Liver (tissue), 7 donors: ENCODE measurements at regions not wholly inside any gene's neighbourhood (a gene's known extent, or its start where the extent isn't known, plus 50 kb on each side); places are given as distances from the start of the nearest gene placed in this dataset.
"Not testable (repeated sequence)": the region's sequence is repeated elsewhere in the genome, so short reads cannot be mapped to it uniquely, and the experiment has no call there.

Source experiments
- DNase-seq: peaks from one replicate; pipeline ENCODE4 v3.0.0-alpha.2; 2017; ENCODE audit warnings: low spot score
- H3K27ac ChIP-seq, 2 donors: one replicate each; pipeline ENCODE4 v1.7.0; 2013; ENCODE audit warnings: inconsistent platforms in 2 of 2, low read length in 2 of 2, control low read depth in 1 of 2, low read depth in 1 of 2, mild to moderate bottlenecking in 1 of 2
- H3K27me3 ChIP-seq, 4 donors: one replicate each; pipeline versions ENCODE4 v1.6.1 to v1.7.0; 2013; ENCODE audit warnings: low read length in 3 of 4, inconsistent platforms in 1 of 4, mild to moderate bottlenecking in 1 of 4, moderate library complexity in 1 of 4; ENCODE audit not compliant: control insufficient read depth in 4 of 4, insufficient read depth in 4 of 4
- H3K36me3 ChIP-seq, 4 donors: one replicate each; pipeline versions ENCODE4 v1.6.1 to v1.7.0; 2013; ENCODE audit warnings: low read length in 3 of 4, mild to moderate bottlenecking in 3 of 4, low read depth in 1 of 4, moderate library complexity in 1 of 4; ENCODE audit not compliant: control insufficient read depth in 4 of 4, insufficient read depth in 3 of 4
- H3K4me1 ChIP-seq, 4 donors: one replicate each; pipeline versions ENCODE4 v1.6.1 to v1.7.0; 2013; ENCODE audit warnings: low read length in 3 of 4, mild to moderate bottlenecking in 3 of 4, moderate library complexity in 1 of 4; ENCODE audit not compliant: control insufficient read depth in 4 of 4, insufficient read depth in 4 of 4
- H3K4me3 ChIP-seq, 3 donors: one replicate each; pipeline versions ENCODE4 v1.6.1 to v1.7.0; 2013; ENCODE audit warnings: low read length in 3 of 3, control low read depth in 1 of 3, low read depth in 1 of 3, mild to moderate bottlenecking in 1 of 3
- H3K9ac ChIP-seq, 2 donors: one replicate each; pipeline ENCODE4 v1.7.0; 2013; ENCODE audit warnings: low read length in 2 of 2, mild to moderate bottlenecking in 2 of 2, moderate library complexity in 2 of 2, control low read depth in 1 of 2, low read depth in 1 of 2
- H3K9me3 ChIP-seq, 4 donors: one replicate each; pipeline versions ENCODE4 v1.6.1 to v1.7.0; 2013; ENCODE audit warnings: low read length in 3 of 4; ENCODE audit not compliant: control insufficient read depth in 4 of 4
- FOXA1 ChIP-seq: IDR thresholded peaks from 2 replicates; pipeline ENCODE4 v1.6.1; 2016; ENCODE audit warnings: antibody characterized with exemption
- FOXA2 ChIP-seq: IDR thresholded peaks from 2 replicates; pipeline ENCODE4 v1.6.1; 2016; ENCODE audit warnings: antibody characterized with exemption
- GABPA ChIP-seq, 2 donors: IDR thresholded peaks in 1 of 2; conservative IDR thresholded peaks in 1 of 2; 2 replicates each; pipeline ENCODE4 v1.6.1; 2016; ENCODE audit warnings: antibody characterized with exemption in 2 of 2, mild to moderate bottlenecking in 1 of 2, moderate library complexity in 1 of 2
- HNF4A ChIP-seq, 2 donors: conservative IDR thresholded peaks; 2 replicates each; pipeline ENCODE4 v1.6.1; 2016; ENCODE audit warnings: antibody characterized with exemption in 2 of 2, mild to moderate bottlenecking in 2 of 2
- HNF4G ChIP-seq: IDR thresholded peaks from 2 replicates; pipeline ENCODE4 v1.6.1; 2016; ENCODE audit warnings: antibody characterized with exemption
- NR2F2 ChIP-seq: IDR thresholded peaks from 2 replicates; pipeline ENCODE4 v1.6.1; 2016; ENCODE audit warnings: antibody characterized with exemption
- RAD21 ChIP-seq, 2 donors: IDR thresholded peaks; 2 replicates each; pipeline ENCODE4 v1.6.1; 2016; ENCODE audit warnings: antibody characterized with exemption in 2 of 2, mild to moderate bottlenecking in 2 of 2
- RXRA ChIP-seq, 2 donors: IDR thresholded peaks; 2 replicates each; pipeline ENCODE4 v1.6.1; 2017 to 2018; ENCODE audit warnings: antibody characterized with exemption in 2 of 2, mild to moderate bottlenecking in 1 of 2
- WGBS: extraction: QIAGEN DNeasy Blood & Tissue Kit; methylation state at CpG from one replicate; pipeline ENCODE4 v1.1.7; 2013; 5-methylcytosine and 5-hydroxymethylcytosine counted together
- TF ChIP-seq, protein P1 (sequence below): IDR thresholded peaks from 2 replicates; pipeline ENCODE4 v1.6.1; 2016; ENCODE audit warnings: antibody characterized with exemption
- TF ChIP-seq, protein P2 (sequence below): IDR thresholded peaks from 2 replicates; pipeline ENCODE4 v1.6.1; 2016; ENCODE audit warnings: antibody characterized with exemption
- TF ChIP-seq, protein P3 (sequence below): IDR thresholded peaks from 2 replicates; pipeline ENCODE4 v1.6.1; 2016; ENCODE audit warnings: antibody characterized with exemption
- TF ChIP-seq, protein P4 (sequence below): IDR thresholded peaks from 2 replicates; pipeline ENCODE4 v1.6.1; 2016; ENCODE audit warnings: antibody characterized with exemption, mild to moderate bottlenecking
- donor health status: healthy.
- donor health status: healthy.
- donor health status: healthy.
- donor health status: healthy.

DNA sequence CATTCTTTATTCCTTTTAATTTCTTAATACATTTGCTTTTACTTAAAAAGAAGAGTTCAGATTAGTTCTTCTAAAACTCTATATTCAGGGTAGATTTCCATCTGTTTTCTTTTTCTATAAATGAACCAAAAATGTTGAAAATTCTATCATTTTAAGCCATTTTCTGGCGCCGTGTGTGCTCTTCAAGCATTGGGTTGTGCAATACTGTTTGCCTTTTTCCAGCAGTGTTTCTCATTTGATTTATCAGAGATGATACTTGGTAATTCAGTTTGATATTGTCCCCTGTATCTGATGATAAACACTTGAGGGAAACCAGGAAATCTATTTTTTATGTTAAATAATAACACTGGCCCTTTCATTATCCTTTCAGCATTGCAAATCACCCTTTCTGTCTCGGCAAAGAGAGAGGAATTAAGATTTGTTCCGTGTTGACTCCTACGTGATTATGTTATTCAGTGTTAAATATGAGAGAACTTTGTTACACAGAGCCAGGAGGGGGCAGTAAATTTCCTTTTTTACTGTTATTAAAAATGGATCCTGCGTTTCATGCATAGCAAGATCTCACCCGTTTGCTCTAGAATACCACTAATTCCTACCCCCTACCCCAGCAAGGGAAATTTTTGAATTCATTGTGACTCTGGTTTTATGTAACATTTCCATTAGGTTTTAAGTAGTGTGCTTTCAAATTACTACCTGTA is 606.9 kb upstream of the RBFOX1 start:
- H3K9ac ChIP-seq, result no peak overlapping the region
- H3K4me3 ChIP-seq, result no peak overlapping the region
- no peak overlapping the region for H3K27ac ChIP-seq
- H3K4me1 ChIP-seq, result no peaks in the 10 kb centered on the region
- peaks cover 0 to 3% (median 0%) of the 10 kb centered on the region in 4 donors for H3K27me3 ChIP-seq
- H3K9me3 ChIP-seq, result no peaks in the 10 kb centered on the region
- 36% methylated on average over 7 of the region's 7 CpGs for WGBS
- no peak for DNase-seq
- TF ChIP-seq FOXA1, result no peak
- peak; percentile 11 to 25 for TF ChIP-seq RAD21 (IDR thresholded peaks at IDR 0.05)
- no peaks in the 10 kb centered on the region for H3K36me3 ChIP-seq

DNA sequence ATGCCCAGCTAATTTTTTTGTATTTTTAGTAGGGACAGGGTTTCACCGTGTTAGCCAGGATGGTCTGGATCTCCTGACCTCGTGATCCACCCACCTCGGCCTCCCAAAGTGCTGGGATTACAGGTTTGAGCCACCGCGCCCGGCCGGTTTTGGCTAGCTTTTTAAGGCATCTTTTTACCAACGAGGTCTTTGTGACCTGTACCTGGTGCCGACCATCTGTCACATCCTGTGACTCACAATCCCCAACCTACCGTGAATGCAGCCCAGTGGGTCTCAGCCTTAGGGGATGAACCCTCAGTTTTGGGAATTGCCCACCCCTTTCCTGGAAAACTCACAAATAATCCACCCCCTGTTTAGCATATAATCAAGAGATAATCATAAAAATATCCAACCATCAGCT is 607.4 kb upstream of the RBFOX1 start:
- not testable (repeated sequence) for DNase-seq, H3K27ac ChIP-seq, H3K4me1 ChIP-seq, H3K9me3 ChIP-seq, H3K27me3 ChIP-seq, H3K9ac ChIP-seq, H3K4me3 ChIP-seq, H3K36me3 ChIP-seq
- 86% methylated on average over 10 of the region's 10 CpGs for WGBS

DNA sequence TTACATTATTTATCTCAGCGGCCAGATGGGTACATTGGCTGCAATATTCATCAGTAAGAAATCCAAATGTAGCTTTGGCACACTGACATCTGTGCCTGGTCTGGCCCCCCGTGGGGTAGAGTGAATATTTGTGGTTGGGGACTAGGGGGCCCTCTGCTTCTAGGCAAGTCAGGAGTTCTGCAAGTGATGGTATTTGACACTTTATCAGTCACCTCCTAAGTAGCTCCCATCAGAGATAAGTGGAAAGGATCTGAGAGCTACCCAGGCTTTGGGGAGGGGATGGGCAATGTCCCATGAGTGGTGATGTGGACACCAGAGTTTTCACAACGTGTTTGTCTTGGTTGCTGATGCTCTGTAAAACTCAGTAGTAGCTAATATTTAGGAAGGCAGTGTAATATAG is 609.9 kb upstream of the RBFOX1 start:
- Histone ChIP-seq H3K36me3 (no peaks in the 10 kb centered on the region), H3K9me3 (no peaks in the 10 kb centered on the region), H3K4me3 (no peak overlapping the region), H3K4me1 (no peaks in the 10 kb centered on the region), H3K27ac (no peak overlapping the region), H3K27me3 (peaks cover 0 to 3% (median 0%) of the 10 kb centered on the region in 4 donors), H3K9ac (no peak overlapping the region)
- WGBS, result 42% methylated on average over 3 of the region's 3 CpGs
- no peak for DNase-seq
- TF ChIP-seq RXRA (IDR thresholded peaks at IDR 0.05), result no peak
- TF ChIP-seq, protein P1, sequence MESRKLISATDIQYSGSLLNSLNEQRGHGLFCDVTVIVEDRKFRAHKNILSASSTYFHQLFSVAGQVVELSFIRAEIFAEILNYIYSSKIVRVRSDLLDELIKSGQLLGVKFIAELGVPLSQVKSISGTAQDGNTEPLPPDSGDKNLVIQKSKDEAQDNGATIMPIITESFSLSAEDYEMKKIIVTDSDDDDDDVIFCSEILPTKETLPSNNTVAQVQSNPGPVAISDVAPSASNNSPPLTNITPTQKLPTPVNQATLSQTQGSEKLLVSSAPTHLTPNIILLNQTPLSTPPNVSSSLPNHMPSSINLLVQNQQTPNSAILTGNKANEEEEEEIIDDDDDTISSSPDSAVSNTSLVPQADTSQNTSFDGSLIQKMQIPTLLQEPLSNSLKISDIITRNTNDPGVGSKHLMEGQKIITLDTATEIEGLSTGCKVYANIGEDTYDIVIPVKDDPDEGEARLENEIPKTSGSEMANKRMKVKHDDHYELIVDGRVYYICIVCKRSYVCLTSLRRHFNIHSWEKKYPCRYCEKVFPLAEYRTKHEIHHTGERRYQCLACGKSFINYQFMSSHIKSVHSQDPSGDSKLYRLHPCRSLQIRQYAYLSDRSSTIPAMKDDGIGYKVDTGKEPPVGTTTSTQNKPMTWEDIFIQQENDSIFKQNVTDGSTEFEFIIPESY, result no peak
- TF ChIP-seq, protein P2, sequence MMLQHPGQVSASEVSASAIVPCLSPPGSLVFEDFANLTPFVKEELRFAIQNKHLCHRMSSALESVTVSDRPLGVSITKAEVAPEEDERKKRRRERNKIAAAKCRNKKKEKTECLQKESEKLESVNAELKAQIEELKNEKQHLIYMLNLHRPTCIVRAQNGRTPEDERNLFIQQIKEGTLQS, result no peak
- no peak for TF ChIP-seq HNF4G
- TF ChIP-seq, protein P3, sequence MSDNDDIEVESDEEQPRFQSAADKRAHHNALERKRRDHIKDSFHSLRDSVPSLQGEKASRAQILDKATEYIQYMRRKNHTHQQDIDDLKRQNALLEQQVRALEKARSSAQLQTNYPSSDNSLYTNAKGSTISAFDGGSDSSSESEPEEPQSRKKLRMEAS, result no peak
- TF ChIP-seq FOXA2, result no peak
- no peak for TF ChIP-seq GABPA (IDR thresholded peaks at IDR 0.05 in 1 of 2, conservative IDR thresholded peaks at IDR 0.05 in 1 of 2)
- no peak for TF ChIP-seq HNF4A (conservative IDR thresholded peaks at IDR 0.05)
- TF ChIP-seq, protein P4, sequence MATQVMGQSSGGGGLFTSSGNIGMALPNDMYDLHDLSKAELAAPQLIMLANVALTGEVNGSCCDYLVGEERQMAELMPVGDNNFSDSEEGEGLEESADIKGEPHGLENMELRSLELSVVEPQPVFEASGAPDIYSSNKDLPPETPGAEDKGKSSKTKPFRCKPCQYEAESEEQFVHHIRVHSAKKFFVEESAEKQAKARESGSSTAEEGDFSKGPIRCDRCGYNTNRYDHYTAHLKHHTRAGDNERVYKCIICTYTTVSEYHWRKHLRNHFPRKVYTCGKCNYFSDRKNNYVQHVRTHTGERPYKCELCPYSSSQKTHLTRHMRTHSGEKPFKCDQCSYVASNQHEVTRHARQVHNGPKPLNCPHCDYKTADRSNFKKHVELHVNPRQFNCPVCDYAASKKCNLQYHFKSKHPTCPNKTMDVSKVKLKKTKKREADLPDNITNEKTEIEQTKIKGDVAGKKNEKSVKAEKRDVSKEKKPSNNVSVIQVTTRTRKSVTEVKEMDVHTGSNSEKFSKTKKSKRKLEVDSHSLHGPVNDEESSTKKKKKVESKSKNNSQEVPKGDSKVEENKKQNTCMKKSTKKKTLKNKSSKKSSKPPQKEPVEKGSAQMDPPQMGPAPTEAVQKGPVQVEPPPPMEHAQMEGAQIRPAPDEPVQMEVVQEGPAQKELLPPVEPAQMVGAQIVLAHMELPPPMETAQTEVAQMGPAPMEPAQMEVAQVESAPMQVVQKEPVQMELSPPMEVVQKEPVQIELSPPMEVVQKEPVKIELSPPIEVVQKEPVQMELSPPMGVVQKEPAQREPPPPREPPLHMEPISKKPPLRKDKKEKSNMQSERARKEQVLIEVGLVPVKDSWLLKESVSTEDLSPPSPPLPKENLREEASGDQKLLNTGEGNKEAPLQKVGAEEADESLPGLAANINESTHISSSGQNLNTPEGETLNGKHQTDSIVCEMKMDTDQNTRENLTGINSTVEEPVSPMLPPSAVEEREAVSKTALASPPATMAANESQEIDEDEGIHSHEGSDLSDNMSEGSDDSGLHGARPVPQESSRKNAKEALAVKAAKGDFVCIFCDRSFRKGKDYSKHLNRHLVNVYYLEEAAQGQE, result no peak
- TF ChIP-seq RAD21 (IDR thresholded peaks at IDR 0.05), result no peak
- TF ChIP-seq NR2F2, result no peak
